ENCODE measurements at regions not wholly inside any gene's neighbourhood (a gene's known extent, or its start where the extent isn't known, plus 50 kb on each side); places are given as distances from the start of the nearest gene placed in this dataset.

DNA sequence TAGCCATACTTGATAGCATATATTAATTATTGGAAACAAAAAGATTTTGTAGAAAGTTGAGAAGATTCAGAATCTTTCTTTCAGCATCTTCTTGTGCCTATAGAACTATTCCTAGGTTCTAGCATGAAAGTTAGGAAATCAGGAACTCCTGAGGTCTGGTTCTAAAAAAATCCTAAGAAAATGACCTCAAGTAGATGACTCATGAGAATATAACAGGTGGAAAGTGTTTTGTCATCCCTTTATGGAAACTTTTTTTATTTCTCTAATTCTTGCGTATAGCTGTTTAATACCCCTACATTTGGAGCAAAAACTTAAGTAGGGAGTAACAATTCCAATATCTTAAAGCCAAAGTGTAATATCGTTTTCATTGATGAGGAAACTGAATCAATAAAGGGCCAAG, 574.1 kb downstream of the NR2F1-AS1 start:
- WGBS, 2 donors (ENCODE audit: low coverage in 1 of 2), result 93 to 100% methylated on average over 1 to 2 of the region's 2 CpGs
- H3K9me3 ChIP-seq, result no peaks in the 10 kb centered on the region
- H3K36me3 ChIP-seq, result no peaks in the 10 kb centered on the region
- H3K4me3 ChIP-seq, result no peak overlapping the region
- ATAC-seq, result no peak
- TF ChIP-seq EP300 (IDR thresholded peaks at IDR 0.05) (no peak), POLR2AphosphoS5 (IDR thresholded peaks at IDR 0.05) (no peak), POLR2A (IDR thresholded peaks at IDR 0.05) (no peak)
- TF ChIP-seq, protein P1, sequence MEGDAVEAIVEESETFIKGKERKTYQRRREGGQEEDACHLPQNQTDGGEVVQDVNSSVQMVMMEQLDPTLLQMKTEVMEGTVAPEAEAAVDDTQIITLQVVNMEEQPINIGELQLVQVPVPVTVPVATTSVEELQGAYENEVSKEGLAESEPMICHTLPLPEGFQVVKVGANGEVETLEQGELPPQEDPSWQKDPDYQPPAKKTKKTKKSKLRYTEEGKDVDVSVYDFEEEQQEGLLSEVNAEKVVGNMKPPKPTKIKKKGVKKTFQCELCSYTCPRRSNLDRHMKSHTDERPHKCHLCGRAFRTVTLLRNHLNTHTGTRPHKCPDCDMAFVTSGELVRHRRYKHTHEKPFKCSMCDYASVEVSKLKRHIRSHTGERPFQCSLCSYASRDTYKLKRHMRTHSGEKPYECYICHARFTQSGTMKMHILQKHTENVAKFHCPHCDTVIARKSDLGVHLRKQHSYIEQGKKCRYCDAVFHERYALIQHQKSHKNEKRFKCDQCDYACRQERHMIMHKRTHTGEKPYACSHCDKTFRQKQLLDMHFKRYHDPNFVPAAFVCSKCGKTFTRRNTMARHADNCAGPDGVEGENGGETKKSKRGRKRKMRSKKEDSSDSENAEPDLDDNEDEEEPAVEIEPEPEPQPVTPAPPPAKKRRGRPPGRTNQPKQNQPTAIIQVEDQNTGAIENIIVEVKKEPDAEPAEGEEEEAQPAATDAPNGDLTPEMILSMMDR (IDR thresholded peaks at IDR 0.05), result no peak
- no peaks in the 10 kb centered on the region for H3K27me3 ChIP-seq
- no peaks in the 10 kb centered on the region for H3K4me1 ChIP-seq
- no peak overlapping the region for H3K27ac ChIP-seq

DNA sequence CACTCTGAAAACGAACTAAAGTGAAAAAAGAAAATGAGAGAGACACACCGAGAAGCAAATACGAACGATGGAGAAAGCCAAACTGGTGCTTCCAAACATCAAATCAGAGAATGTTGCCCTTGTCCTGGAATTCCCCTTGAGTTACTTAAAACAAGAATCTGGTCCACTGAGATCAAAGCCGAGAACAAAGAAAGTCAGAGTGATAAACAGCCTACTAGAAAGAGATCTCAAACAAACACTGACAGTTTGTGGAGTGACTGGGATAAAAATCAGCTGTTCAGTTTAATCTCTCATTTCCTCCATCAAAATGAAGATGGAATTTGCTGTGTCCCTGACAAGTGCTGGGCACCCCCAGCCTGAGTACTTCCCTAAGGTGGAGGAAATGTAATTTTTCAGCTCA, 582.6 kb downstream of the NR2F1-AS1 start:
- ATAC-seq, result no peak
- Histone ChIP-seq H3K4me3 (no peak overlapping the region), H3K36me3 (no peaks in the 10 kb centered on the region), H3K9me3 (peaks cover 0 to 13% (median 0%) of the 10 kb centered on the region in 3 donors), H3K27me3 (no peaks in the 10 kb centered on the region), H3K27ac (no peak overlapping the region), H3K4me1 (no peaks in the 10 kb centered on the region)
- TF ChIP-seq, protein P1 (IDR thresholded peaks at IDR 0.05), result no peak
- TF ChIP-seq POLR2AphosphoS5 (IDR thresholded peaks at IDR 0.05), result no peak
- no peak for TF ChIP-seq POLR2A (IDR thresholded peaks at IDR 0.05)
- TF ChIP-seq EP300 (IDR thresholded peaks at IDR 0.05), result no peak
- 12 to 51% methylated on average over 5 of the region's 5 CpGs for WGBS, 2 donors (ENCODE audit: low coverage in 1 of 2)

DNA sequence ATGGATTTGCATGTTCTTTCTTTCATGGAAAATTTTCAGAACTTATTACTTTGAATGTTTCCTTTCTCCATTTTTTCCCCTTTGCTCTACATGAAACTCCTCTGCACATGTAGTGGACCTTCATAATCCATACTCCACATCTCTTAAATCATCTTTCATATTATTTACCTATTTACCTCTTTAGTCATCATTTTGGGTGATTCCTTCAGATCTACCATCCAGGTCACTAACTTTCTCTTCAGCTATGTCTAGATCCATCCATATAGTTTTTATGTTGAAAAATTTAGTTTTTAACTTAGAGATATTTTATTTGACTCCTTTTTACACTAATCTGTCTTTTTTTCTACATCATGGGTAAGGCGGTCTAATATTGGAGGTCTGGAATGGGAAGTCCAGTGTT, 586.6 kb downstream of the NR2F1-AS1 start:
- WGBS, 2 donors (ENCODE audit: low coverage in 1 of 2), result 85 to 100% methylated on average over 1 of the region's 1 CpG
- TF ChIP-seq EP300 (IDR thresholded peaks at IDR 0.05), result no peak
- peaks cover 0 to 13% (median 0%) of the 10 kb centered on the region in 3 donors for H3K9me3 ChIP-seq
- H3K27me3 ChIP-seq, result no peaks in the 10 kb centered on the region
- no peaks in the 10 kb centered on the region for H3K36me3 ChIP-seq
- no peak overlapping the region for H3K4me3 ChIP-seq
- no peak overlapping the region for H3K27ac ChIP-seq
- no peak for ATAC-seq
- peaks cover 0 to 5% (median 3%) of the 10 kb centered on the region in 3 donors for H3K4me1 ChIP-seq

DNA sequence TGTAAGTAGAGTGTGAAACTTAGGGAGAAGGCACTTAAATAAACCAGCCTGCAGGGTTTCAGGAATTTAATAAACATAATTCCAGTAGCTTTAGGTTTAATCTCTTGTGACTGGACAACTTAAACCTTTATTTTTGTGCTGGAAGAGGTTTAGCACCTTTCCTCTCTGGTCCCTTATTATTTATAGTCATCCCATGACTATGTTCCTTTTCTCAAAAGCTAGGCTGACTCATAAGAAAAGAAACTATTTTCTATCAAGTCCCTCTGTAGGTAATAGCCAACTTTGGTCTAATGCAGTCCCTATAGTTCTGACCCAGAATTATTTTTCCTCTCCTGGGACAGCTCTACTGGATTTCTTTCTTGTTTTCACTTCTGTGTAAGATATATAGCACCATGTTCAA, 588.9 kb downstream of the NR2F1-AS1 start:
- H3K9me3 ChIP-seq, result peaks cover 0 to 13% (median 0%) of the 10 kb centered on the region in 3 donors
- TF ChIP-seq POLR2A (IDR thresholded peaks at IDR 0.05) (no peak), POLR2AphosphoS5 (IDR thresholded peaks at IDR 0.05) (no peak), EP300 (IDR thresholded peaks at IDR 0.05) (no peak)
- TF ChIP-seq, protein P1 (IDR thresholded peaks at IDR 0.05), result no peak
- no peak overlapping the region for H3K4me3 ChIP-seq
- ATAC-seq, result no peak
- H3K36me3 ChIP-seq, result no peaks in the 10 kb centered on the region
- peaks cover 0 to 5% (median 3%) of the 10 kb centered on the region in 3 donors for H3K4me1 ChIP-seq
- no peak overlapping the region for H3K27ac ChIP-seq
- no peaks in the 10 kb centered on the region for H3K27me3 ChIP-seq

DNA sequence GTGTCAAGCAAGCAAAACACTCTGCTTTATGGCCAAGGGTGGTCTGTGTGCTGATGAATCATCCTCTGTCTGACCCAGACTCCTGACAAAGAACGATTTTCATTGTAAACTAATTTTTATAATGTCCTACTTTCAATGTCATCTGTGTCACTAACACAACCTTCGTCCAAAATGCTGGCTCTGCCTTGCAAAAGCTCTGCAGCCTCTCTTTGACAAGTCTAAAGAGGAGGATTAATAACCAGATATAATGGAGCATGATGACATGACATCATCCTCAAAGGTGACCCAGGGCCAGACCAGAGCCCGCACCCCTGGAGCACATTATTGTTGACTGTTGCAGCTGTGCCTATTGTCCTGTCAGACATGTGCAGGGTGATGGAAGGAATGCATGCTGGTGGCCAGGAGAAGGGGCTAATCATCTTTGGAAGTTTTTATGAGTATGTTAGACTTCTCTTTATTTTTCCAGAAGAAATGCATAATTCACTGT, 589.4 kb downstream of the NR2F1-AS1 start:
- H3K4me3 ChIP-seq, result no peak overlapping the region
- H3K27ac ChIP-seq, result no peak overlapping the region
- 0 to 19% methylated on average over 1 to 3 of the region's 3 CpGs for WGBS, 2 donors (ENCODE audit: low coverage in 1 of 2)
- no peaks in the 10 kb centered on the region for H3K27me3 ChIP-seq
- peaks cover 0 to 5% (median 3%) of the 10 kb centered on the region in 3 donors for H3K4me1 ChIP-seq
- no peak for ATAC-seq
- H3K36me3 ChIP-seq, result no peaks in the 10 kb centered on the region
- peaks cover 0 to 13% (median 0%) of the 10 kb centered on the region in 3 donors for H3K9me3 ChIP-seq
- TF ChIP-seq, protein P1 (IDR thresholded peaks at IDR 0.05), result no peak
- no peak for TF ChIP-seq POLR2A (IDR thresholded peaks at IDR 0.05)
- TF ChIP-seq POLR2AphosphoS5 (IDR thresholded peaks at IDR 0.05), result no peak
- no peak for TF ChIP-seq EP300 (IDR thresholded peaks at IDR 0.05)
